ENCODE measurements at regions not wholly inside any gene's neighbourhood (a gene's known extent, or its start where the extent isn't known, plus 50 kb on each side); places are given as distances from the start of the nearest gene placed in this dataset.

GRCh38 chr6:168147205-168147738, 68.3 kb upstream of the FRMD1 start:
- peaks cover 8% of the 10 kb centered on the region for H3K27me3 ChIP-seq
- H3K27ac ChIP-seq, result no peak overlapping the region
- H3K4me3 ChIP-seq, result no peak overlapping the region
- no peaks in the 10 kb centered on the region for H3K4me1 ChIP-seq
- DNase-seq, result no peak
- no peaks in the 10 kb centered on the region for H3K36me3 ChIP-seq
- no peaks in the 10 kb centered on the region for H3K9me3 ChIP-seq (replicated peaks)

GRCh38 chr6:168145747-168146596, 67.0 kb upstream of the FRMD1 start:
- H3K9me3 ChIP-seq (replicated peaks), result no peaks in the 10 kb centered on the region
- no peaks in the 10 kb centered on the region for H3K36me3 ChIP-seq
- H3K4me3 ChIP-seq, result no peak overlapping the region
- H3K27ac ChIP-seq, result no peak overlapping the region
- H3K4me1 ChIP-seq, result no peaks in the 10 kb centered on the region
- H3K27me3 ChIP-seq, result peaks cover 5% of the 10 kb centered on the region
- DNase-seq, result no peak

GRCh38 chr6:168139121-168139520, 60.1 kb upstream of the FRMD1 start:
- DNase-seq, result no peak
- no peak overlapping the region for H3K27ac ChIP-seq
- peaks cover 5% of the 10 kb centered on the region; the same call in 1 of the 2 replicates for H3K27me3 ChIP-seq
- H3K9me3 ChIP-seq (replicated peaks), result no peaks in the 10 kb centered on the region
- no peaks in the 10 kb centered on the region for H3K4me1 ChIP-seq
- H3K4me3 ChIP-seq, result no peak overlapping the region
- H3K36me3 ChIP-seq, result no peaks in the 10 kb centered on the region

GRCh38 chr6:168138436-168138835, 59.4 kb upstream of the FRMD1 start:
- peaks cover 5% of the 10 kb centered on the region; the same call in 1 of the 2 replicates for H3K27me3 ChIP-seq
- H3K27ac ChIP-seq, result no peak overlapping the region
- no peak for DNase-seq
- no peaks in the 10 kb centered on the region for H3K4me1 ChIP-seq
- no peak overlapping the region for H3K4me3 ChIP-seq
- no peaks in the 10 kb centered on the region for H3K36me3 ChIP-seq
- no peaks in the 10 kb centered on the region for H3K9me3 ChIP-seq (replicated peaks)

- no peaks in the 10 kb centered on the region for H3K4me1 ChIP-seq
- no peak for DNase-seq
- no peak overlapping the region for H3K27ac ChIP-seq
- no peaks in the 10 kb centered on the region for H3K9me3 ChIP-seq (replicated peaks)
- no peaks in the 10 kb centered on the region for H3K36me3 ChIP-seq
- peaks cover 5% of the 10 kb centered on the region; the same call in 1 of the 2 replicates for H3K27me3 ChIP-seq
- H3K4me3 ChIP-seq, result no peak overlapping the region
Observed at GRCh38 chr6:168137024-168137423, 58.0 kb upstream of the FRMD1 start.

GRCh38 chr6:168136622-168137021, 57.6 kb upstream of the FRMD1 start:
- no peaks in the 10 kb centered on the region for H3K9me3 ChIP-seq (replicated peaks)
- H3K4me1 ChIP-seq, result no peaks in the 10 kb centered on the region
- no peak overlapping the region for H3K4me3 ChIP-seq
- peaks cover 6% of the 10 kb centered on the region; the same call in 1 of the 2 replicates for H3K27me3 ChIP-seq
- H3K36me3 ChIP-seq, result no peaks in the 10 kb centered on the region
- no peak for DNase-seq
- H3K27ac ChIP-seq, result no peak overlapping the region

GRCh38 chr6:168136001-168136400, 57.0 kb upstream of the FRMD1 start:
- no peak for DNase-seq
- H3K4me1 ChIP-seq, result no peaks in the 10 kb centered on the region
- H3K9me3 ChIP-seq (replicated peaks), result no peaks in the 10 kb centered on the region
- no peak overlapping the region for H3K4me3 ChIP-seq
- H3K36me3 ChIP-seq, result no peaks in the 10 kb centered on the region
- peaks cover 8% of the 10 kb centered on the region; the same call in 1 of the 2 replicates for H3K27me3 ChIP-seq
- H3K27ac ChIP-seq, result no peak overlapping the region

GRCh38 chr6:168134560-168135201, 55.7 kb upstream of the FRMD1 start:
- Histone ChIP-seq H3K4me1 (no peaks in the 10 kb centered on the region), H3K4me3 (no peak overlapping the region), H3K27me3 (peaks cover 8% of the 10 kb centered on the region; the same call in 1 of the 2 replicates), H3K36me3 (no peaks in the 10 kb centered on the region), H3K27ac (no peak overlapping the region), H3K9me3 (replicated peaks) (no peaks in the 10 kb centered on the region)
- no peak for DNase-seq

GRCh38 chr6:168133687-168134559, 54.9 kb upstream of the FRMD1 start:
- no peaks in the 10 kb centered on the region for H3K4me1 ChIP-seq
- no peaks in the 10 kb centered on the region for H3K36me3 ChIP-seq
- H3K27ac ChIP-seq, result no peak overlapping the region
- no peaks in the 10 kb centered on the region for H3K9me3 ChIP-seq (replicated peaks)
- peaks cover 8% of the 10 kb centered on the region; the same call in 1 of the 2 replicates for H3K27me3 ChIP-seq
- no peak overlapping the region for H3K4me3 ChIP-seq
- DNase-seq, result no peak

- Histone ChIP-seq H3K27ac (no peak overlapping the region), H3K4me1 (no peaks in the 10 kb centered on the region), H3K4me3 (no peak overlapping the region), H3K36me3 (no peaks in the 10 kb centered on the region), H3K27me3 (peaks cover 8% of the 10 kb centered on the region; the same call in 1 of the 2 replicates), H3K9me3 (replicated peaks) (no peaks in the 10 kb centered on the region)
- no peak for DNase-seq
Observed at GRCh38 chr6:168133168-168133561, 54.2 kb upstream of the FRMD1 start.

- H3K27ac ChIP-seq, result no peak overlapping the region
- no peak overlapping the region for H3K4me3 ChIP-seq
- no peaks in the 10 kb centered on the region for H3K9me3 ChIP-seq (replicated peaks)
- no peak for DNase-seq
- peaks cover 7% of the 10 kb centered on the region; the same call in 1 of the 2 replicates for H3K27me3 ChIP-seq
- no peaks in the 10 kb centered on the region for H3K36me3 ChIP-seq
- no peaks in the 10 kb centered on the region for H3K4me1 ChIP-seq
Observed at GRCh38 chr6:168132531-168133167, 53.6 kb upstream of the FRMD1 start.

- no peak for DNase-seq
- Histone ChIP-seq H3K27ac (no peak overlapping the region), H3K4me1 (no peaks in the 10 kb centered on the region), H3K4me3 (no peak overlapping the region), H3K9me3 (replicated peaks) (no peaks in the 10 kb centered on the region), H3K27me3 (0 out of 2 replicates have a peak, but pooled peaks cover 8% of the 10 kb centered on the region), H3K36me3 (no peaks in the 10 kb centered on the region)
Observed at GRCh38 chr6:168131464-168132415, 52.7 kb upstream of the FRMD1 start.

GRCh38 chr6:168130697-168131371, 51.8 kb upstream of the FRMD1 start:
- no peak for DNase-seq
- no peaks in the 10 kb centered on the region for H3K36me3 ChIP-seq
- H3K4me3 ChIP-seq, result no peak overlapping the region
- H3K27ac ChIP-seq, result no peak overlapping the region
- H3K27me3 ChIP-seq, result peaks cover 9% of the 10 kb centered on the region; the same call in 1 of the 2 replicates
- H3K4me1 ChIP-seq, result no peaks in the 10 kb centered on the region
- no peaks in the 10 kb centered on the region for H3K9me3 ChIP-seq (replicated peaks)
